ENCODE measurements at regions not wholly inside any gene's neighbourhood (a gene's known extent, or its start where the extent isn't known, plus 50 kb on each side); places are given as distances from the start of the nearest gene placed in this dataset.
"Not testable (repeated sequence)": the region's sequence is repeated elsewhere in the genome, so short reads cannot be mapped to it uniquely, and the experiment has no call there.

DNA sequence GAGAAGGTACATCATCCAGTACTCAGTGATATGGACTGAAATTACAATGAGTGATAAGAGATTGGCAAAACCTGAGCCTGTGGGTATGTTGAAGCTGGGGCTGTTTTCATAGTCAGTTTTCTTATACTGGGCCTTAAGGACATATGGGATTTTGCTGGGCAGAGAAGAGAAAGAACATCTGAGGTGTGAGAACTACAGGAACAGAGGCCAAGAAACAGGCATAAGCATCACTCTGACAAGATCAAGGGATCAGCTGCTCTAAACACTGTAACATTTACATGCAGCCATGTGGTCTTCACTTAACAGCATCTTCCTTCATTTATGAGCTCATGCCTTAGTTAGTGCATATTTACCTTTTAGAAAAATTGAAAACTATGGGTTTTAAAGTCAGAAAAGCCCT, 220.0 kb downstream of the TRIM36 start:
- no peak for DNase-seq

- DNase-seq: peak; percentile 6
Measured at GRCh38 chr5:114948986-114949621, 220.6 kb downstream of the TRIM36 start.

DNA sequence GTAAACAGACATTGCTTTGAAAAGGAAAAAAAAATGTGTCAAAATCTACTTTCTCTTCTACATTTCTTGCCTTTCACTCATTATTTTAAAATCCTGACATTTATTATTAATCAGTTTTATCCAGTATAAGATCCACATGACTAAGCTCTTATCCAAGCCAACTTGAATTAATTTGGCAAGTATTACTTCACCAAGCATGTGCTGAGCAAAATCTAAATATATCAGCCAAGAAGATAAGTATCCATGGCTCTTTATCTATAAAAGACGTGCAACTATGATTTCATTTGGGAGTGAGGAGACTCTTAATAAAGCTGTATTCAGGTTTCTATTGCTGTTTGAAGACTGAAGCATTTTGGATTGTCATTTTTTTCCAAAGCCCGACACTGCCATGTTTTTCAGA, 221.3 kb downstream of the TRIM36 start:
- no peak for DNase-seq

DNA sequence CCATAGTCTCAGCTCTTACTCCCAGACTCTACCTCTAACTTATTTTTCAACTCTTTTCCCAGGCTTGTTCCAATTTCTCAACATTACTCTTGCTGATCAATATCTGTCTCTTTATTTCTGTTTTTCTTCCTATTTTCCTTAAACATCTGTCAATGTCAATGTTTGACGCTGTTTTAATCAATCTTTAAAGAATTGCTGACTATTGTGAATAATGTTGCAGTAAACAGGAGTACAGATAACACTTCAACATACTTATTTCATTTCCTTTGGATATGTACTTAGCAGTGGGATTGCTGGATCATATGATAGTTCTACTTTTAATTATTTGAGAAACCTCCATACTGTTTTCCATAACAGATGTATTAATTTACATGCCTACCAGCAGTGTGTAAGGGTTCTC, 229.0 kb downstream of the TRIM36 start:
- DNase-seq: no peak

DNA sequence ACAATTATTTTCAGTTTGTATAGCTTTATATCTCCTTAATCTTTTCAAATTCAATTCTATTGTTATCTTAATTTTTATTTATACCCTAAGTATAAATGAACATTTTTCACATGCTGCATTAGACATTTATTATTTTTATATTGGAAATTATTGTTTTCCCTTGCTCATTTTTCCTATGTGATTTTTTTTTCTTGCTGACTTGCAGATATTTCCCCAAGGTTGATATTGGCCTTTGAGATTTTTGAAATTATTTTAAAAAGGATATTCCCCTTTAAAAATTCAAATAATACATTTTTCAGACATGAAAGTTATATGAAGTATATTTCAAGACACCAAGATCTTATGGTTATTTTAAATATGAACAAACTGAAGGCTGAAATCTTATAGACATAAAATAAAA, 234.2 kb downstream of the TRIM36 start:
- DNase-seq: no peak

- DNase-seq: no peak
Measured at GRCh38 chr5:114928644-114929462, 240.9 kb downstream of the TRIM36 start.

GRCh38 chr5:114924769-114925168, 244.9 kb downstream of the TRIM36 start:
- DNase-seq: no peak

DNA sequence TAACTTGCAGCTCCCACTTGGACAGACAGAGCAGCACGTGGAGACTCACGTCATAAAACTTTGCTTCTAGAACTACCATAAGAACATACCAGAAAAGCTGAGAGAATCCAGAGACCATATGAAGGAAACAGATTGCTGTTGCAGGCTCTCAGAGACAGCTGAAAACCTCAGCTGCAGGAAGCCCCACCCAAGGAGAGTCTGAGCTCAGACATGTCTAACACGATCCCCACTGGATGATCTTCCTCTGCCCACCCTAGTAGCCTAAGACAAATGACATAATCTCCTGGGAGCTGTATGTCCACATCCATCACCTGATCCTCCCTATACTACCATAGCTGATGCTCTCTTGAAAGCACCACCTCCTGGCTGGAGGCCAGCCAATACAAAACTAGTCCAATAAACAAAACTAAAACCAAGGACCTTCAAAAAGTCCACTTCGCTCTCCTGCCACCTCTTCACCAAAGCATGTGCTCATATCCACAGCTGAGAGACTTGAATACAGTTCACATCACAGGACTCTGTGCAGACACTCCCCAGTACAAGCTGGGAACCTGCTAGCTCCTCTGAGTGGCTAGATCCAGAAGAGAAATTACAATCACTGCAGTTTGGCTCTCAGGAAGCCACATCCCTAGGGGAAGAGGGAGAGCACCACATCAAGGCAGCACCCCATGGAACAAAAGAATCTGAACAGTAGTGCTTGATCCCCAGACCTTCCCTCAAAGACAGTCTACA, 257.4 kb downstream of the TRIM36 start:
- no peak for DNase-seq

DNA sequence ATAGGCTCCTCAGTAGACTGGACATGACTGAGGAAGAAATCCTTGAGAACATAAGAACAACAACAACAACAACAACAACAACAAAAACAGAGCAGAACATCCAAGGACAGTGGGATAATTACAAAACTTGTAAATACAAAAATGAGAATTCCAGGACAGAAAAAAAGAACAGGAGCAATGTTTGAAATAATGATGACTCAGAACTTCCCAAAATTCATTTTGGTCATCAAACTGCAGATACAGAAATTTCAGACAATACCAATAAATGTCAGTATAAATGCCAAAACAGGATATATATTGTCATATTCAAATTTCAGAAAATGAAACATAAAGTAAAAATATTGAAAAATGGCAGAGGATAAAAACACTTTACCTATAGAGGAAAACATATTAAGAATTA, 259.0 kb downstream of the TRIM36 start:
- no peak for DNase-seq

- no peak for DNase-seq
Measured at GRCh38 chr5:114909424-114909823, 260.3 kb downstream of the TRIM36 start.

DNA sequence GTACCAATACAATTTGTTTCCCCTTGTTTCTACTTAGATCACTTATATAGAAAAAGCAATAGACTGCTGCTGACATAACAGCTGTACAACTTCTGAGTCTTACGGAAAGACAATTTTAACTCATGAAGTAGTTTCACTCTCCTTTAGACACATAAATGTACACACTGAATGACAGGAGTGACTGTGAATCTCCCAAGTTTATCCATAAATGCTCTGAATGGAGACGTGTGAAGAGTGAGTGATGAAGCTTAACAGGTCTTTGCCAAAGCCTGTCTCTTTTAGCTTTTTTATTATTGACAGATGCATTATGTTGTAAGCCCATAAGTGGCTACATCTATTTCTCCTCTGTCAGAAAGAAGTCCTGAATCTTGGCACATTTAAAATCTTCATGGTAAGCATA, 265.9 kb downstream of the TRIM36 start:
- no peak for DNase-seq

DNA sequence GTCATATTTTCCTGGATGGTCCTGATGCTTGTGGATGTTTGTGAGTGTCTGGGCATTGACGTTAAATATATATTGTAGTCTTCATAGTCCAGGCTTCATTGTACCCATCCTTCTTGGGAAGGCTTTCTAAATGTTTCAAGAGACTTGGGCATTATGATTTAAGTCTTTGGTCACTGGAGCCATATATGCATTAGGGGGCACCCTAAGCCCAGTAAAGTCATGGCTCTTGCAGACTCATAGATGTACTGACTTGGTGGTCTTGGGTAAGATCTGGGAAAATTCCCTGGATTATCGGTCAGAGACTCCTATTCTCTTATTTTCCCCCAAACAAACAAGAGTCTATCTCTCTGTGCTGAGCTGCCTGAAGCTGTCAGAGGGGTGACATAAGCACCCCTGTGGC, 271.1 kb downstream of the TRIM36 start:
- no peak for DNase-seq

DNA sequence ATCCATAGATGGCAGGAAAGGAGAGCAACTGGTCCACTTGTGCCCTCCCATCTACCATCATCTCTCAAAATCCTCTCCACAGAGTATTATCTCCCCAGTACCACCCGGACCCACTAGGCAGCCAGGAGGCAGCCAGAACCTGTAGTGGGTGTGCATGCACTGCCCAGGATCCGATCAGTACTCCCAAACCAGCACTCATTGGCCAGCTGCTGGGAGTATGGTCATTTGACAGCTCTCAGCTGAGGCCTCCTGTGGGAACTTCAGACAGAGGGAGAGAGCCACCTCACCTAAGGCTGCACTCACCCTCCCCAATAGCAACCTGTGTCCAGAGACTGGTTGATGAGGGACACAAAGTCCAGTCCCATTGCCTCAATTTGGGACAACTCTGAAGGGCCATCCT, 286.0 kb downstream of the TRIM36 start:
- no peak for DNase-seq

GRCh38 chr5:114859438-114859735, 310.3 kb downstream of the TRIM36 start:
- no peak for DNase-seq

- no peak for DNase-seq
Measured at GRCh38 chr5:114858665-114859437, 310.9 kb downstream of the TRIM36 start.

DNA sequence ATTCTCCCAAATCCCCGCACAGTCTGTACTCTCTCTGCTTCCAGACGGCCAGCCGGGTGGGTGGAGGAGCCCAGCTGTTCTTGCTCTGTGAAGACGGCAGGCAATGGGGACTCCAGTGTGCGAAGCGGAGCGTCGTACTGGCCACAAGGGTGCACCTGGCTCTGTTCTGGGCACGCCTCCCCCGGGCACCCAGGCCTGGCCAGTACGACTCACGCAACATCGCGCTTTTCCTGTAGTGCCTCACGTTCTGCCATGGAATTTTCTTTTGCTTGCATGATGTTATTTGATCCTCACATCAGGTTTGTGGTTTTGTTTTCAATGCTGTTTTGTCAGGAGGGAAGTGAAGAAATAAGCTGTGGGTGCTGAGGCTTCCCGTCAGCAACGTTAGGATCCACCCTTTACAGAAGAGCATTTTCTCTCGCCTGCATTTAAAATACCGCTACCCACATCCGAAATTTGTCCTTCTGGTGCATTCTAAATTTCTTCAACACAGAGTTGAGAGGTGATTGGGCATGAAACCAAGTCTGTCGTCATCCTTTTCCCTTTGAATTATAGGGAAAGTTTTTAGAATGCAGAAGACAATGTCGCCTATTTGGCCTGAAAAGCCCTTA, 311.7 kb downstream of the TRIM36 start:
- DNase-seq: peak; percentile 25

DNA sequence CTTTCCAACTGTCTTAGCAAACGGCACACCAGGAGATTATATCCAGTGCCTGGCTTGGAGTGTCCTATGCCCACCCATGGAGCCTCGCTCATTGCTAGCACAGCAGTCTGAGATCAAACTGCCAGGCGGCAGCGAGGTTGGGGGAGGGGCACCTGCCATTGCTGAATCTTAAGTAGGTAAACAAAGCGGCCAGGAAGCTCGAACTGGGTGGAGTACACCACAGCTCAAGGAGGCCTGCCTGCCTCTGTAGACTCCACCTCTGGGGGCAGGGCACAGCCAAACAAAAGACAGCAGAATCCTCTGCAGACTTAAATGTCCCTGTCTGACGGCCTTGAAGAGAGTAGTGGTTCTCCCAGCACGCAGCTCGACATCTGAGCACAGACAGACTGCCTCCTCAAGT, 325.0 kb downstream of the TRIM36 start:
- not testable (repeated sequence) for DNase-seq

DNA sequence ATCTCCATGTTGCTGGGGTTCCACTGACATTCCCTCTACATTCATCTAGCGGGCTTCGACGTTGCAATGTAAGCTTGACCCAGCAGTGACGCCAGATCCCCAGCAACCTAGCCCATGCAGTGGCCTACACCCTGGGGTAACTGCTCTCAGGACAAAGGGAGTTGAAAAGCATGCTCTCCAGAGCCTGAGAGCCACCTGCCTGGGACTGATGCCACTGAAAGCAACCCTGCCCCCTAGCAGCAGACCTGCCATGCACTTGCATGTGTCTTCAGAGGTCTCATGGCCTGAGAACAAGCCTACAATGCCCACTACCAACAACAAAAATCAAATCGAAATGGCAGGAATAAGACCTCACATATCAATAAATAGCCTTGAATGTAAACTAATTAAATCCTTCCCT, 330.3 kb downstream of the TRIM36 start:
- DNase-seq: no peak

DNA sequence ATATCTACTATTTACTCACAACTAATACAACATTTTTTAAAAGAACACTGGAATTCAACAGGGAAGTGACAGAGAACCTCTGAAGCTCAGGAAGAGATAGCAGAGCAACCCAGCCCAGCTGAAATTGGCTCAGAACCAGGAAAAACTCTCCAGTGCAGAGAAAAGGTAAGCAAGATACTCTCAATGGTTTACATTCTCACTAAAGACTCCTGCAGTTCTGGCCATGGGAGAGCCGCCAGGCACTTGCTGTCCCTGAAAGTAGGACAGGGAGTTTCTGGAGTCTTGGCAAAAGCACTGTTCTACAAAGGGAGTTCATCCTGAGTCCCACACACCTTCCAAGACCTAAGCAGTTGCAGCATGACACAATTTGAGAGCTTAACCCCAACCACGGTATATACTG, 330.8 kb downstream of the TRIM36 start:
- DNase-seq: no peak

DNA sequence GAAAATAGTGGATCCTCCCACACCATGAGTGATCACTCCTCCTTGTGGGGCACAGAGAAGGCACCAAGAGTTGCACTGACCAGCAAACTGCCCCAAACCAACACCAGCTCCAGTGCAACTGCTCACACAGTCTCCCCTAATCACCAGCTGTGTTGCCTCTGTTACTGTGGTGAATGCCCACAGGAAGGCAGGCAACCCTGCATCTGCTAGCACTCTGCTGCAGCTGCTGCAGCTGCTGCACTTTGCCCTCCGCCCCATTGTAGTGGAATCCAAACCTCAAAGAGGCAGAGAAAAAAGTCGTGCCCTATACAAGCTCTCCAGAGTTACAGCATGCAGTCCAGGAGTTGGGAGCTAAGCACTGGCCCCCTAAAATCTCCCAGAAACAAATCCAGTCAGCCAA, 339.6 kb downstream of the TRIM36 start:
- DNase-seq: no peak

GRCh38 chr5:114822863-114823262, 346.8 kb downstream of the TRIM36 start:
- DNase-seq: no peak

- DNase-seq: no peak
Measured at GRCh38 chr5:114822436-114822835, 347.3 kb downstream of the TRIM36 start.

- no peak for DNase-seq
Measured at GRCh38 chr5:114790403-114790792, 379.3 kb downstream of the TRIM36 start.

Data from fibroblast of skin of right quadriceps (primary cell).